ENCODE measurements at regions not wholly inside any gene's neighbourhood (a gene's known extent, or its start where the extent isn't known, plus 50 kb on each side); places are given as distances from the start of the nearest gene placed in this dataset.

GRCh38 chr19:32012206-32012605, 333.2 kb upstream of the ZNF507 start:
- no peak for DNase-seq

DNA sequence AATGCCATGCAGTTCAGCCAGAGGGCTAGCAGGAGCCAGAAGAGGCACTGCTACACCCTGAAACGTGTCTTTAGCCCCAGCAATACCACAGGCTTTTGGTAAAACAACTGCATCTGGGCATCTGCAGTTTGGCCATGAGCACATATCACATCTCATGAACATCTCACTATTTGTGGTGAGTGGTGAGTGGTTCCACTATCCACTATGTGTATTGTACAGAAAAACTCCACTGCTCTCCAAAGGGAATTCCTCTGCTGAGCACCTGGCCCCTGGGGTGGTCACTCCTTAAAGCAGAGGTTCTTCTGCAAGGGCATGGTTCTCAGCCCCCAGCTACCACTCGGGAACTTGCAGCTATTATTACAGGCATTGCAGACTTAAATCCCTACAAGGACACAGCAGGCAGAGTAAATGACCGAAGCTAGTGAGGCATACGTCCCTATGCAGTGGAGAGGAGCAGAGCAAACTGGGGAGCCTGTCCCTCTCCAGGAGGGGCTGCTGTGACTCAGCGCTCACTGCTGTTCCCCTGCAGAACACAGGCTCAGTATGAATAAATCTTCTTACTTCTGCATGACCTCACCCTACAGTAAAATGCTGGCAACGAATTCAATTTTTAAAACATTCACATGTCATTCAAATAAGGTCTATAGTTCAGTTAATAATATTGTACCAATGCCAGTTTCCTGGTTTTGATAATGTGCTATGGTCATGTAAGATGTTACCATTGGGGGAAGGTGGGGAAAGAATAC, 332.4 kb upstream of the ZNF507 start:
- DNase-seq, result no peak

DNA sequence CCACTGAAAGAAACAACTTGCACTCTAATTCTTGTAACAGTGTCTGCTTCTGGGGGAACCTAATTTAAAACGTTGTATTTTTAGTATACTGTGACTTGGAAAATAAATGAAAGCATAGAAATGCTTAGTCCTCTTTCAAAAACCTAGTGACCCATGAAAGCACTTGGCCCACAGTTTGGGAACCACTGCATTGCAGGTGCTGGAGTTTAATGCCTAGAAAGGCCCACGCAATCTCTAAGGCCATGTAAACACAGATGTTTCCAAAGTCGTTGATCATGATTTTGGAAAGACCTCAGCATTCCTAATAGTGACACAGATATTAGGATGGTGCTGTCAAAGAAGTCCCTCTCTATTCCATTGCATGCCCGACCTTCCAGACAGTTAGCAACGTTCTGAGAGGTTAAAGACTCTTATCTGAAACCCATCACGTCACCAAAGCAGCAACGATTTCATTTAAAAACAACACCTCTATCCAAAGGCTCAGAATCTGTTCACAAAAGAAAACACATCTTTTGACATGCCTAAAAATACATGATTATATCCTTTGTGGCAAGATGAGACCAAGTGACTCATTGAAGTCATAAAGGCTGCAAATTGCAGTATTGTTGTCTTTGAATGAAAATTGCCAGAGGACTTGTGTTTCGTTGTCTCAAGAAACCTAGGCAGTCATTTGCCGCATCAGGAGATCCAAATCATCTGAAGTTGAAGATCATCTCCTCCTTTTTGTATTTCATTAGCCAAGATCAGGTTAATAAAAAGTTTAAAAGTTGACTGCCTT, 328.0 kb upstream of the ZNF507 start:
- no peak for DNase-seq

DNA sequence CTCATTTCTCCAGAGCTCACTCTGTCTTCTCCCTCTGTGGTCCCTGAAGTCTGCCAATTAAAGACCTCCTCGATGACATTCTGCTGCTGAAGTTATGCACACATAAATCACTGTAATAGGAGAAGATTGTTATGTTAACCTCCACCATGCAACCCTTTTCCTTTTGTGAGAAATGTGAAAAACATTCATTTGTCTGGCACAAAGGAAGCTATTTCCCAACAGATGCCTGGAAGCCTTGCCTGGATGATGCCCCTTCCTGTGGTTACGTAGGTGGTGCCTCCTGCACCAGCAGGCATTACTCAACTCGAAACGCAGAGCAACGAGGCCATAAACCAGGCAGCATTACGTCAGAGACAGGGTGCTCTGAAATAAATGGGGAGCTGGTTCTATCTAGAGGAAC, 327.4 kb upstream of the ZNF507 start:
- DNase-seq, result no peak

GRCh38 chr19:32020538-32020937, 324.9 kb upstream of the ZNF507 start:
- no peak for DNase-seq

- DNase-seq, result no peak
These were observed 323.3 kb upstream of the ZNF507 start for GRCh38 chr19:32022044-32022640.

GRCh38 chr19:32022731-32023563, 322.5 kb upstream of the ZNF507 start:
- DNase-seq, result no peak

DNA sequence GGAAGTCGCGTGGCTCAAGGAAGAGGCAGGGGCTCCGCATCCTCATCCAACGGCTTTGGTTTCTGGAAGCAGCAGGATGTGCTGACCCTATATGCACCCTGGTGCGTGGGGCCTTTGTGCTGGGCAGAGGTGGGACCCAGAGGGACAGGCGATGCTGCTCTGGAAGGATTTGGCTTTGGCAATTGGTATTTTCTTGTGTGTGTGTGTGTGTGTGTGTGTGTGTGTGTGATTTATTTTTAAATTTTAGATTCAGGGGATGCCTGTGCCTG, 321.9 kb upstream of the ZNF507 start:
- DNase-seq, result no peak

DNA sequence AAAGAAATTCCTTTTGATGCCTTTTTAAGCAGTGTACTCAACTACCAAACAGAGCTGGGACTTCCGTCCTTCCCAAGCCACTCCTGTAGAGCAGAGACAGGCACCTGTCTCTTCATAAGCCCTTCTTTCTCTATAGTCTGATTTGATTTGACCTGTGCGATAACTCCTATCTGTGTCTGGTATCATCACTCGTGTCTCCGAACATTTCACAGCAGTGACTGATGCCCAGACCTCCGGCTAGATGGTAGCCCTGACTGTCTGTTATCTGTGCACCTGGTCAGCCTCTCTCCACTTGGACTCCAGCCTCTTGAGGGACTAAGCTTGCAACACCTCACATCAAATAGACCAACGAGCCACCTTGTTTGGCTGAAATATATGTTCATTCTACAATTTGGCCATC, 316.2 kb upstream of the ZNF507 start:
- DNase-seq, result no peak

DNA sequence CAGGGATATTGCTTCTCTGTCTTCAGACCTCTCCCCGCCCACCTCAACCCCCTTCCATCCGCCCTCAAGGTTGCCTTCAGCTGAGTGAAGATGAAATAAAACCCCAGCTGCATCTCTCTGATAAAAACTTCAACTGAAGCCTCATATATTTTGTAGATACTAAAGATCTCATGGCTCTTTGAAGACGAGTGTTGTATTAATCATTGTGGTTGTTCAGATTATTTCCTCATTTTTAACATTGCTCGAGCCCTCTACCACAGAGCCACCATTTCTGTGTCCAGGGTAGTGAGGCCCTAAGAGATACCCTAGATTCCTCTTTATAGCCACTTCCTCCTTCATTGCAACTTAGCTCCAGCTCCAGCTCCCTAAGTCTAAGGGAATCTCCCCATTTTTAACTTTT, 312.8 kb upstream of the ZNF507 start:
- DNase-seq, result no peak

DNA sequence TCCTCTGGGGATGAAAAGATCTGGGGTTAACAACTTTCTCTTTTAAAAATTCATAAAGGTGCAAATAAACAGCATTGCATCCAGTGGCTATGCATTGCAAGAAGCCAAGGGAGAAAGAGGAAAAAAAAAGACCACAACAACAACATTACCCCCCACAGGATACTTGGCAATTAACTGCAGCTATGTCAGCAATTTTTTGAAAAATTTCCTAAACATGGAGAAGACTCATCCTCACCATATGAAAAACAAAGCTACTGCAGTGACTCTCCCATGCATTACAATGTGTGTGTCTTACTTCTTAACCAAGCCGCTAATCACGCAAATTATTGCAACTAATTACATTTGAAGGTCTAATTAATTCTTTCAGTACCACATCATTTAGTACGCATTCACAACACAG, 309.8 kb upstream of the ZNF507 start:
- no peak for DNase-seq

DNA sequence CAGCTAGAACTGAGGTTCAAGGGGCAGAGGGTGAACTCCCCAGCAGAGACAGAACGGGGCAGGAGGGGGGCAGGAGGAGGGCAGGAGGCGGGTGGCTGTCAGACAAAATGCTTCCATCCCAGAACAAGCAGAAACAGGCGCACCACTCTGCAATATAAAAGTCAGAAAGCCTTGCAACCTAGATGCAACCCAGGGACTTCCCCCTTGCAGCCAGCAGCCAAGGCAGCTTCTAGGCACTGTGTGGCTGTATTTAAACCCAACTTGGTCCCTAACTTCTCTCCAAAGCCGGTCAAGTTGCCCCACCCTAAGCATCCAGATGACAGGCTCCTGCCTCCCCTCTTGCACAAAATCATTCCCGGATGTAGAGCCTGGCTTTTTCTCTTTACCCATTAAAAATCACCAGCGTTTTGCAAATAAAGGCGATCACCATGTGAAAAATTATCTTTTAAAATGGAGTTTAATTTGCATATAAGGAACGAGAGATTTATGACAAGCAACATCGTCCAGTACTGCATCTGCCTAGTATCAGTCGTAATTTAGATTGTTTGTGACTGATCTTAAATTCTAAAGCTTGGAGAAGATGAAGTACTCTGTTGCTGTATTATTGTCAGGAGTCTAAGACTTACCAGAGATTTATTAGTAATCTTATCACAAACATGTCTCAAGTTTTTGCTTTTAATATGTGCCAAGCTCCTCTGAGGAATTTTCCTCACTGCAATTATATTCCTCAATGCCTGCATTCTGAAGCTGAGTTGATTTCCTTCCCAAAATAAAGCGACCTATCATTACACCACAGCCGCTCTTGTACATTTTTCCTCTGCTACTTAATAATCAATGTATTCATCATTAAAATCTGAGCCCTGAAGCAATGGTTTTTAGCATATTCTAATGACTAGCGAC, 307.1 kb upstream of the ZNF507 start:
- no peak for DNase-seq

GRCh38 chr19:32038961-32039360, 306.4 kb upstream of the ZNF507 start:
- DNase-seq, result no peak

GRCh38 chr19:32039440-32039839, 306.0 kb upstream of the ZNF507 start:
- DNase-seq, result no peak

DNA sequence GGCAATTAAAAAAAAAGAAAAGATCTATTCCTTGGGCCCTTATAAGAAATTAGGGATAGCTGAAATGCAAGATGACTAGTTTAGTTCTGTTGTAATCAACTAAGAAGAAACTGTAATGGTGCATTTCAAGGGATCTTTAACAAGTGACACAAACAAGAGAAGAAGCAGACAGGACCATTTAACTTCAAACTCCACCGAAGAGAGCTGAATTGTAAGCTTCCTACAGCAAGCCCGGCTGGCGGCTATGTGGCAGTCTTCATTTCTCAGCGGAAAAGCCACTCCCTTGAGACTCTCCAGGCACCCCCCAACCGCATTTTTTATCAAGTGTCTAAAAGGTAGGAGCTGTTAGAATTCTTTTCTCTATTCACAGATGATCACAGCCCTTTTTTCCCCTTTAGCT, 305.2 kb upstream of the ZNF507 start:
- DNase-seq, result no peak

DNA sequence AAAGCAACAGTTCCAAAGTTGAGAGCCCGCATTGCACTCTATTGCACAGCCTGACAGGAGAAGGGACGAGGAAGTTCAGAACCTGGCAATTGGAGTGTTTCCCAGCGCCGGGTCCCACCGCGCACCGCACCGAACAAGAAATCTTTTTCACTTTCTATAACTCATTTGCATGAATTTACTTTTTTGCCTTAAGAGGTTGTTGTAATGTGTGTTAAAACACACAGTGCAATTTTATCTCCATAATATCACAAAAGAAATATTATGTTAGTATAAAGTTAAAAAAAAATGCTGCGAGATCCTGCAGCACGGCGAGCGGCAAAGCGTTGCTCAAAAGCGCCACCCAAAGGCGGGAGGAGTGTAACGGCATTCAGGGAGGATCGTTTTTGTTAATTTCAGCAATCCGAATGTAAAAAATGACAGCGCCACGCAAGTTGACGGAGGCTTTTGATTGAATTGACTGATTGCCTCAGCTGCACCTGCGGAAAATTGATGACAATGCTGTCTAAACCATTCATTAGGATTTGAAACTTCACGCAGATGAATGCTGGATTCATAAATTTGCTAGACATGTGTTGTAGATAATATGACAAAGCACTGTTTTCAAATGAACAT, 303.6 kb upstream of the ZNF507 start:
- DNase-seq, result no peak

GRCh38 chr19:32047788-32048187, 297.6 kb upstream of the ZNF507 start:
- DNase-seq, result no peak

GRCh38 chr19:32053376-32053775, 292.0 kb upstream of the ZNF507 start:
- no peak for DNase-seq

DNA sequence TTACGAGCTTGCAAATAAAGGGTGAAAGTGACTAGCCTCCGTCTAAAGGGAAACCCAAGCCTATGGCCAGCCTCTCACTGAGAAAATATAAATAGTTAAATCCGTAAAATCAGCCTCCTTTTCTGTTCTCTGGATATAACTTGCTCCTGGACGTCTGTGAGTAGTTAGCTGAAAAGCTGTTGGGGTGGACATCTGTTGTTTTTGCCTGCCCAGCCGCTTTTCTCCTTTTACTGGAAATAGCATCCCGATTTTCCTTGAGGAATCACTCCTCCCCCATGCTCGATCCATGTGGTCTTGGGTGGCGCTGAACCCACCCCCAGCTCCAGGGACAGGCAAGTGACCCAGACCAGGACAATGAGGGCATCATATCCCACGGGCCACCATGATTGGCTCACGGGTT, 291.5 kb upstream of the ZNF507 start:
- no peak for DNase-seq

GRCh38 chr19:32058131-32058530, 287.3 kb upstream of the ZNF507 start:
- DNase-seq, result no peak

DNA sequence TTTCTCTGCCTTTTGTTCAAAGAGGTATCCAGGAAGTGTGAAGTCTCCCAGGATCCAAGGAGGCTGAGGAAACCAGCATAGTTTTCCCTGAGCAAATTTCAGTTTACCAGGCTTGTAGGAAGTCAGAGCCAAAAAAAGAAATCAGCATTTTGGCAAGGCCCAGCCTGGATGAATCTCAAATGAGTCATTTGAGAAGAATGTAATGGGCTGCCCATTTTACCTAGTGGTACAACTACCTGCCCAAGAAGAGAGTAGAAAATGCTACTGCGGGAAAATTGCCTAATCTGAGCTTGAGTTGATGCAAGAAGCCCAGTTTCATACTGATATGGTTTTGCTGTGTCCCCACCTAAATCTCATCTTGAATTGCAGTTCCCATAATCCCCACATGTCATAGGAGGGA, 284.1 kb upstream of the ZNF507 start:
- no peak for DNase-seq

DNA sequence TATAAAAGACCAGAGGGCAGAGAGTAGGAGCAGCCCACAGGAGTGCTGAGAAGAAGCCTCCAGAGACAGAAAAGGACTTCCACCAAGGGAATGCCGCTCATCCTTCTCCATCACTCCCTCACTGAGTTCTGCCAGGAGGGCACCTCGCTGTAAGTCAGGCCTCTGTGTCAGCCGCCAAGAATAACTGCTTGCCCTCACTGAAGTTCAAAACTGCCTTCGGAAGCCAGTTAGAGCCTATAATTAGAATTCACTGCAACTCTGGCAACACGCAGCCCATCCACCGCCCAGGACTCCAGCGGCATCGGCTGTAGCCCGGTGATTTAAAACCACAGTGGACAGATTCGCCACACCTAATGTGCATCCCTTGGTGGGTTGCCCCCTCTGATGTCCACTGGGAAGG, 281.8 kb upstream of the ZNF507 start:
- DNase-seq, result no peak
